AG10803 (cell line): ENCODE measurements at regions not wholly inside any gene's neighbourhood (a gene's known extent, or its start where the extent isn't known, plus 50 kb on each side); places are given as distances from the start of the nearest gene placed in this dataset.
A peak's percentile ranks its signal among the peaks of the same experiment; 100 is the strongest.

Source experiments
- DNase-seq: peaks from one replicate; pipeline ENCODE4 v3.0.0; 2010; ENCODE audit warnings: low read depth
- H3K4me3 ChIP-seq: 2 replicates; pipeline ENCODE4 v1.5.1; 2011; ENCODE audit warnings: mild to moderate bottlenecking, low read length, control low read depth
- TF ChIP-seq, protein P1 (sequence below): conservative IDR thresholded peaks from 2 replicates; pipeline ENCODE4 v1.5.1; 2011; ENCODE audit warnings: mild to moderate bottlenecking, low read length, control low read depth, inconsistent platforms

DNA sequence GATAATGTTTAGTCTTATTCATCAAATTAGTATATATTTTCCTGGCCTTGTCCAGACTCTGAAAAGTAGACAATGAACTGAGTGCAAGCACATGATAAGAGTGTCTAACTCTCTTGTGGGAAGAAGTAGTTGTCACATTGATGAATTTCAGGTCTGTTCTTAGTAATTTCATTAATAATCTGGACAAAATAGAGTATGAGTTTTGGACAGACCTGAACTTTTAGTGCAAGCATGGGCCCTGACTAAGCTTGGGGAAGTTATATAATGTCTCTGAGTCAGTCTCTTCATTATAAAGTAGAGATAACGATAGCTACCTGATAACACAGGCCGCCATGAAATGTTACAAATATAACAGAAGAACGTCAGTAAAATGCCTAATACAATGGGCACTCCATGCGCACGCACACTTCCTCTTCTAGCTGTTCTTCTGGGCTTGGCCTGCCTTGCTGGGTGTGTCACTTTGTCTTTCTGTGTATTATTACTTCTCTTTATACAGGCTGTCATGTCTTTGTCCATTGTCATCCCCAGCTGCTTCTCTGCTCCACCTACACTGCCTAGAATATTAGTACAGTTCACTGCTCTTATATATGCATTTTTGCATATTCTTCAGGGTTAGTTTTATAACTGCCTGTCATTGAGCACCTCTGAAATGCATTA, 129.1 kb upstream of the HTR2A start:
- DNase-seq, result no peak
- H3K4me3 ChIP-seq, result no peak overlapping the region
- TF ChIP-seq, protein P1, sequence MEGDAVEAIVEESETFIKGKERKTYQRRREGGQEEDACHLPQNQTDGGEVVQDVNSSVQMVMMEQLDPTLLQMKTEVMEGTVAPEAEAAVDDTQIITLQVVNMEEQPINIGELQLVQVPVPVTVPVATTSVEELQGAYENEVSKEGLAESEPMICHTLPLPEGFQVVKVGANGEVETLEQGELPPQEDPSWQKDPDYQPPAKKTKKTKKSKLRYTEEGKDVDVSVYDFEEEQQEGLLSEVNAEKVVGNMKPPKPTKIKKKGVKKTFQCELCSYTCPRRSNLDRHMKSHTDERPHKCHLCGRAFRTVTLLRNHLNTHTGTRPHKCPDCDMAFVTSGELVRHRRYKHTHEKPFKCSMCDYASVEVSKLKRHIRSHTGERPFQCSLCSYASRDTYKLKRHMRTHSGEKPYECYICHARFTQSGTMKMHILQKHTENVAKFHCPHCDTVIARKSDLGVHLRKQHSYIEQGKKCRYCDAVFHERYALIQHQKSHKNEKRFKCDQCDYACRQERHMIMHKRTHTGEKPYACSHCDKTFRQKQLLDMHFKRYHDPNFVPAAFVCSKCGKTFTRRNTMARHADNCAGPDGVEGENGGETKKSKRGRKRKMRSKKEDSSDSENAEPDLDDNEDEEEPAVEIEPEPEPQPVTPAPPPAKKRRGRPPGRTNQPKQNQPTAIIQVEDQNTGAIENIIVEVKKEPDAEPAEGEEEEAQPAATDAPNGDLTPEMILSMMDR, result no peak

DNA sequence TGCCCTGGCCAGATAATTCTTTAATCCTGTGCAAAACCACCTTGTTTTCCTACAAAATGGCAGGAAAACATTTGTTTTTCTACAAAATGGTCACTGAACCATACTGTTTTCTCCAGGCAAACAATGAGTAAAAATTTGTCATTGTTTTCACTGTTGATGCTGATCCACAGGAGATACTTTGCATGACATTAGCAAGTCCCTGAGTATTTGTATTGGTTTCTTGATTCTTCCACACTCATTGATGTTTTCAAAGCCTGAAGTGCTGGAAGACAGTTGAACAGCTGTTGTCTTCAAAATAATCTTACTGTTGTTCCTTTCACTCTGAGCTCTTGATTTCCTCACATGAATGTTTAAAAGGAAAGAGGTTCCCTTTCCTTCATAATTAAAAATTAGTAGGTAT, 123.1 kb upstream of the HTR2A start:
- H3K4me3 ChIP-seq, result no peak overlapping the region
- DNase-seq, result no peak
- TF ChIP-seq, protein P1, result no peak

DNA sequence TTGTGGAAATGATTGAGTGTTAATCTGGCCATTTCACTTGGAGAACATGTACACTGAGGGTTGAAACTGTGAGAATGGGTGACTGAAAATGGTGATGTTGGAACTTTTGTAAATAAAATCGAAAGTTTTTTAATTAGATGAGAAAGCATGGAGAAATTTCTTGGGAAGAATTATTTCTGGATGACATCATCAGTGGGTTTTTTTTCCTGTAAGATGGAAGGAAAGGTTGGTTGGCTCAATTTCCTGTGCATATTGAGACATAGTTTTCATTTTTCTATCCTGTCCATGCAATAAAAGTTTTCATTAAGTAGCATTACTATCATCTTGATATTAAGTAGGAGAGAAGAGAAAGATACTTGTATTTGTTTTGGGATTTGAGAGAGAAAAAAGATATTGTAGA, 120.6 kb upstream of the HTR2A start:
- DNase-seq, result peak; percentile 54
- no peak overlapping the region for H3K4me3 ChIP-seq
- TF ChIP-seq, protein P1, result no peak

DNA sequence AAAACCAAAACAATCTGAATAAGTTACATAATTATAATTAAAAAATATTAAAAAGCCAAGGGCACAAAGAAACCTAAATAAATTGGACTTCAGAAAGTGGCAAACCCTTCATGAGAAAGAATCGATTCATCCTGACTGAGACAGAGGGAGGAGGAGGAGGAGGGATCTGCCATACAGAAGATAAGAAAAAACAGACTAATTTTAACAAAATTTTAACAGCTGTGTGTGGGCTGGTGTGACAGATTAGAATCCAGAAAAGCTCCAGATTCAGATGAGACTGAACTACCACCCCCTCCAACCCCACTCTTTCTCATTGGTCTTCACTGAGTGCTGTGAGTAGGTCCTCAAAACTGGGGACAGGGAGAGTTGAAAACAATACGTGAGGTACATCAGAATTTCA, 111.5 kb upstream of the HTR2A start:
- TF ChIP-seq, protein P1, result no peak
- H3K4me3 ChIP-seq, result no peak overlapping the region
- DNase-seq, result no peak

DNA sequence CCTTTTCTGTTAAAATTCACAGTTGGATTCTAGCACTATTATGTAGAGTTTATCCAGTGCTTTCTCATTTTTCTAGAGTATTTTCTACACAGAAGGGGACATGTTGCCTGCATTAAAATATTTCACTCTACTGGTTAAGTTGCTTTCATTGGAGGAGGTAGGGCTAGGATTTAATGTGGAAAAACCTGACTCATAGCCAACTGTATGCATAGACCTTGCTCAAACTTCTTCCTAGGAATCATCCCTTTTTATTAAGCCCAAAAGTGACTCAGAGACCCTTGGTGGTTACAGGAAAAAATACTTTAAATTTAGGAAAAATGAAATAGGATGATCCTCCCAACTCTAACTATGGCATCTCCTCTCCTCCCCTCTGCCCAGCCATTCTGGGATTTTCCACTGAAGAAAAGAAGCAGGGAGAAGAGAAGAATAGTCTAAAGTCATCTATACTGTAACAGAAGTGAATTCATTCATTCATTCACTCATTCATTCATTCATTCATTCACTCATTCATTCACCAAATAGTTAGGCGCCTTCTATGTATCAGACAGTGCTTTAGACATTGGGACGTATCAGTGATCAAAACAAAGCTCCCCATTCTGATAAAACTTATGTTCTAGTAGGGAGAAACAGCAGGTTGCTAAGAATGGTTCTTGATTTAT, 109.0 kb upstream of the HTR2A start:
- H3K4me3 ChIP-seq, result no peak overlapping the region
- TF ChIP-seq, protein P1, result no peak
- DNase-seq, result peak; percentile 17

DNA sequence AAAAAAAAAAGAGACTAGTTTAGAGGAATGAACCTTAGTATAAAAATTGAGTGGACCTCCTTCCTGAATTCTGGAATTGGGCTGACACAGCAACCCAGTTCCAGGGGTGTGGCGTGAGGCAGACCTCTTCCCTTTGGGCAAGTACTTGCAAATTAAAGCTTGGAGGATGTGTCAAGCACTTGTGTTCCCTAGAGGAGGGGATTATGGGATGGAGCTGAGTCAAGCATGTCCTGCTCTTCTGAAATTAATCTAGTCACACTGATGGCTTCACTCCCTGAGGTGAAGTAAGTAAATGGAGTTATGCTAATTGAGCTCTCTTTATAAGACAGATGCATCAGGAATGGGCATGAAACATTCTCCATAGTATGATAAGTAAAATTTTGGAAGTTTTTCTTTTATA, 107.7 kb upstream of the HTR2A start:
- no peak overlapping the region for H3K4me3 ChIP-seq
- no peak for DNase-seq
- TF ChIP-seq, protein P1, result no peak

DNA sequence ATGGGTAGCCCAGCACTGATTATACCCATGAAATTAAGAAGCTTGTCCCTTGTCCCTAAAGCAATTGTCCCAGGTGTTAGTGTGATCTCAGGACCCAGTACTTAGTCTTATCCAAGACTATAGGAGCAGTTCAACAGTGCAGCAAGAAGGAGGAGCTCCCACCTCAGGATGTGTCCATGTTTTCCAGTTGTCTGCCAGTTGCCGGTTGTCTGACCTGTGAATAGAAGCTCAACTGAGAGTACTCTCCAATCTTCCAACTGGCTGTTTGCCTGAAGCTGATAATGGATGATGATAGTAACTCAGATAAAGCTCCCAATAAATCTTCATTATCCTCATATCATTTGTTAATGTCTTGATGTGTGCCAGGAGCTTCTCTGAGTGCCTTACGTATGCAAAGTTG, 107.2 kb upstream of the HTR2A start:
- H3K4me3 ChIP-seq, result no peak overlapping the region
- TF ChIP-seq, protein P1, result no peak
- no peak for DNase-seq
